SK-N-SH treated with all-trans-retinoic acid at 6 μM for 48 hours (cell line): ENCODE measurements at regions not wholly inside any gene's neighbourhood (a gene's known extent, or its start where the extent isn't known, plus 50 kb on each side); places are given as distances from the start of the nearest gene placed in this dataset.

Experiments used
- ARNTL ChIP-seq: fragments of 450-650 bp; formaldehyde crosslinking; IDR thresholded peaks from 2 replicates; pipeline ENCODE4 v1.5.0; 2020; ENCODE audit warnings: low read depth, mild to moderate bottlenecking, moderate library complexity, borderline replicate concordance
- BACH2 ChIP-seq: fragments of 250-450 bp; sonication (Bioruptor Pico); IDR thresholded peaks from 2 replicates; pipeline ENCODE4 v1.9.0; 2021; ENCODE audit warnings: mild to moderate bottlenecking, borderline replicate concordance
- CSDC2 ChIP-seq: fragments of 250-450 bp; sonication (Bioruptor Pico); IDR thresholded peaks from 2 replicates; pipeline ENCODE4 v1.5.0; 2020; ENCODE audit warnings: mild to moderate bottlenecking, moderate library complexity
- ESRRG ChIP-seq: fragments of 250-450 bp; sonication (Bioruptor Pico); IDR thresholded peaks from 2 replicates; pipeline ENCODE4 v1.6.1; 2021; ENCODE audit warnings: mild to moderate bottlenecking
- PPARA ChIP-seq: fragments of 250-450 bp; sonication (Bioruptor Pico); IDR thresholded peaks from 2 replicates; pipeline ENCODE4 v1.5.0; 2020; ENCODE audit warnings: mild to moderate bottlenecking, borderline replicate concordance
- RARB ChIP-seq: fragments of 250-450 bp; sonication (Bioruptor Pico); IDR thresholded peaks from 2 replicates; pipeline ENCODE4 v1.8.0; 2021; ENCODE audit warnings: mild to moderate bottlenecking, moderate library complexity
- TCF4 ChIP-seq: fragments of 250-450 bp; sonication (Bioruptor Pico); IDR thresholded peaks from 2 replicates; pipeline ENCODE4 v1.8.0; 2021; ENCODE audit warnings: mild to moderate bottlenecking, moderate library complexity, borderline replicate concordance
- ZC3H10 ChIP-seq: fragments of 250-450 bp; sonication (Bioruptor Pico); IDR thresholded peaks from 2 replicates; pipeline ENCODE4 v1.5.1; 2021; ENCODE audit warnings: mild to moderate bottlenecking, moderate library complexity
- ZFP3 ChIP-seq: fragments of 250-450 bp; sonication (Bioruptor Pico); IDR thresholded peaks from 2 replicates; pipeline ENCODE4 v1.5.0; 2020; ENCODE audit warnings: mild to moderate bottlenecking, moderate library complexity
- ZFP30 ChIP-seq: fragments of 450-650 bp; formaldehyde crosslinking; IDR thresholded peaks from 2 replicates; pipeline ENCODE4 v1.5.0; 2022; ENCODE audit warnings: mild to moderate bottlenecking, moderate library complexity
- ZNF70 ChIP-seq: fragments of 450-650 bp; formaldehyde crosslinking; IDR thresholded peaks from 2 replicates; pipeline ENCODE4 v1.5.0; 2020; ENCODE audit warnings: mild to moderate bottlenecking, moderate library complexity
- TF ChIP-seq, protein P1 (sequence below): fragments of 250-450 bp; sonication (Bioruptor Pico); IDR thresholded peaks from 2 replicates; pipeline ENCODE4 v1.5.1; 2020; ENCODE audit warnings: low read depth, mild to moderate bottlenecking, moderate library complexity
- TF ChIP-seq, protein P2 (sequence below): fragments of 250-450 bp; sonication (Bioruptor Pico); IDR thresholded peaks from 2 replicates; pipeline ENCODE4 v1.8.0; 2020; ENCODE audit warnings: mild to moderate bottlenecking, moderate library complexity, borderline replicate concordance
- TF ChIP-seq, protein P3 (sequence below): fragments of 250-450 bp; sonication (Bioruptor Pico); IDR thresholded peaks from 2 replicates; pipeline ENCODE4 v1.8.0; 2021; ENCODE audit warnings: low read depth, mild to moderate bottlenecking, moderate library complexity, borderline replicate concordance

- no peak for TF ChIP-seq ZC3H10 (CRISPR knock-in tag)
- TF ChIP-seq, protein P1, sequence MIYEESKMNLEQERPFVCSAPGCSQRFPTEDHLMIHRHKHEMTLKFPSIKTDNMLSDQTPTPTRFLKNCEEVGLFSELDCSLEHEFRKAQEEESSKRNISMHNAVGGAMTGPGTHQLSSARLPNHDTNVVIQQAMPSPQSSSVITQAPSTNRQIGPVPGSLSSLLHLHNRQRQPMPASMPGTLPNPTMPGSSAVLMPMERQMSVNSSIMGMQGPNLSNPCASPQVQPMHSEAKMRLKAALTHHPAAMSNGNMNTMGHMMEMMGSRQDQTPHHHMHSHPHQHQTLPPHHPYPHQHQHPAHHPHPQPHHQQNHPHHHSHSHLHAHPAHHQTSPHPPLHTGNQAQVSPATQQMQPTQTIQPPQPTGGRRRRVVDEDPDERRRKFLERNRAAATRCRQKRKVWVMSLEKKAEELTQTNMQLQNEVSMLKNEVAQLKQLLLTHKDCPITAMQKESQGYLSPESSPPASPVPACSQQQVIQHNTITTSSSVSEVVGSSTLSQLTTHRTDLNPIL: no peak
- TF ChIP-seq, protein P2, sequence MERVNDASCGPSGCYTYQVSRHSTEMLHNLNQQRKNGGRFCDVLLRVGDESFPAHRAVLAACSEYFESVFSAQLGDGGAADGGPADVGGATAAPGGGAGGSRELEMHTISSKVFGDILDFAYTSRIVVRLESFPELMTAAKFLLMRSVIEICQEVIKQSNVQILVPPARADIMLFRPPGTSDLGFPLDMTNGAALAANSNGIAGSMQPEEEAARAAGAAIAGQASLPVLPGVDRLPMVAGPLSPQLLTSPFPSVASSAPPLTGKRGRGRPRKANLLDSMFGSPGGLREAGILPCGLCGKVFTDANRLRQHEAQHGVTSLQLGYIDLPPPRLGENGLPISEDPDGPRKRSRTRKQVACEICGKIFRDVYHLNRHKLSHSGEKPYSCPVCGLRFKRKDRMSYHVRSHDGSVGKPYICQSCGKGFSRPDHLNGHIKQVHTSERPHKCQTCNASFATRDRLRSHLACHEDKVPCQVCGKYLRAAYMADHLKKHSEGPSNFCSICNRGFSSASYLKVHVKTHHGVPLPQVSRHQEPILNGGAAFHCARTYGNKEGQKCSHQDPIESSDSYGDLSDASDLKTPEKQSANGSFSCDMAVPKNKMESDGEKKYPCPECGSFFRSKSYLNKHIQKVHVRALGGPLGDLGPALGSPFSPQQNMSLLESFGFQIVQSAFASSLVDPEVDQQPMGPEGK (CRISPR knock-in tag): no peak
- TF ChIP-seq RARB (CRISPR knock-in tag): no peak
- no peak for TF ChIP-seq BACH2
- no peak for TF ChIP-seq CSDC2 (CRISPR knock-in tag)
- no peak for TF ChIP-seq ZNF70 (CRISPR knock-in tag)
- no peak for TF ChIP-seq ZFP30 (CRISPR knock-in tag)
- TF ChIP-seq TCF4: no peak
- TF ChIP-seq ZFP3 (CRISPR knock-in tag): no peak
- no peak for TF ChIP-seq ESRRG (CRISPR knock-in tag)
- no peak for TF ChIP-seq PPARA (CRISPR knock-in tag)
- TF ChIP-seq, protein P3, sequence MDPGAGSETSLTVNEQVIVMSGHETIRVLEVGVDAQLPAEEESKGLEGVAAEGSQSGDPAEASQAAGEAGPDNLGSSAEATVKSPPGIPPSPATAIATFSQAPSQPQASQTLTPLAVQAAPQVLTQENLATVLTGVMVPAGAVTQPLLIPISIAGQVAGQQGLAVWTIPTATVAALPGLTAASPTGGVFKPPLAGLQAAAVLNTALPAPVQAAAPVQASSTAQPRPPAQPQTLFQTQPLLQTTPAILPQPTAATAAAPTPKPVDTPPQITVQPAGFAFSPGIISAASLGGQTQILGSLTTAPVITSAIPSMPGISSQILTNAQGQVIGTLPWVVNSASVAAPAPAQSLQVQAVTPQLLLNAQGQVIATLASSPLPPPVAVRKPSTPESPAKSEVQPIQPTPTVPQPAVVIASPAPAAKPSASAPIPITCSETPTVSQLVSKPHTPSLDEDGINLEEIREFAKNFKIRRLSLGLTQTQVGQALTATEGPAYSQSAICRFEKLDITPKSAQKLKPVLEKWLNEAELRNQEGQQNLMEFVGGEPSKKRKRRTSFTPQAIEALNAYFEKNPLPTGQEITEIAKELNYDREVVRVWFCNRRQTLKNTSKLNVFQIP: no peak
- TF ChIP-seq ARNTL (CRISPR knock-in tag): no peak
Measured at GRCh38 chr2:225742487-225742886, 343.0 kb downstream of the NYAP2 start.
